ENCODE measurements at regions not wholly inside any gene's neighbourhood (a gene's known extent, or its start where the extent isn't known, plus 50 kb on each side); places are given as distances from the start of the nearest gene placed in this dataset.

GRCh38 chr12:125193376-125194152, 128.3 kb downstream of the AACS start:
- DNase-seq = no peak

- DNase-seq = no peak
These were observed 129.0 kb downstream of the AACS start for GRCh38 chr12:125194163-125194773.

- DNase-seq = no peak
These were observed 129.8 kb downstream of the AACS start for GRCh38 chr12:125194987-125195386.

- no peak for DNase-seq
These were observed 132.1 kb downstream of the AACS start for GRCh38 chr12:125197326-125197725.

- no peak for DNase-seq
These were observed 133.4 kb downstream of the AACS start for GRCh38 chr12:125198652-125199051.

- no peak for DNase-seq
These were observed 135.9 kb downstream of the AACS start for GRCh38 chr12:125201090-125201489.

GRCh38 chr12:125201940-125202339, 136.7 kb downstream of the AACS start:
- no peak for DNase-seq

- no peak for DNase-seq
These were observed 137.2 kb downstream of the AACS start for GRCh38 chr12:125202421-125202820.

- no peak for DNase-seq
These were observed 138.0 kb downstream of the AACS start for GRCh38 chr12:125203145-125203765.

GRCh38 chr12:125205386-125205785, 140.2 kb downstream of the AACS start:
- DNase-seq = no peak

GRCh38 chr12:125206711-125207110, 141.5 kb downstream of the AACS start:
- no peak for DNase-seq

GRCh38 chr12:125208334-125208733, 143.1 kb downstream of the AACS start:
- DNase-seq = no peak

GRCh38 chr12:125208942-125209341, 143.7 kb downstream of the AACS start:
- DNase-seq = no peak

GRCh38 chr12:125210104-125210755, 145.0 kb downstream of the AACS start:
- no peak for DNase-seq

- DNase-seq = no peak
These were observed 146.2 kb downstream of the AACS start for GRCh38 chr12:125211464-125211863.

- no peak for DNase-seq
These were observed 149.1 kb downstream of the AACS start for GRCh38 chr12:125214289-125214688.

GRCh38 chr12:125216756-125217155, 151.5 kb downstream of the AACS start:
- no peak for DNase-seq

- DNase-seq = no peak
These were observed 152.1 kb downstream of the AACS start for GRCh38 chr12:125217308-125217707.

- no peak for DNase-seq
These were observed 153.7 kb downstream of the AACS start for GRCh38 chr12:125218952-125219351.

GRCh38 chr12:125220404-125221273, 155.4 kb downstream of the AACS start:
- DNase-seq = no peak

GRCh38 chr12:125221602-125222001, 156.4 kb downstream of the AACS start:
- DNase-seq = no peak

GRCh38 chr12:125222876-125223275, 157.6 kb downstream of the AACS start:
- DNase-seq = no peak

- DNase-seq = no peak
These were observed 160.4 kb downstream of the AACS start for GRCh38 chr12:125225641-125226040.
